ENCODE measurements at regions not wholly inside any gene's neighbourhood (a gene's known extent, or its start where the extent isn't known, plus 50 kb on each side); places are given as distances from the start of the nearest gene placed in this dataset.

DNA sequence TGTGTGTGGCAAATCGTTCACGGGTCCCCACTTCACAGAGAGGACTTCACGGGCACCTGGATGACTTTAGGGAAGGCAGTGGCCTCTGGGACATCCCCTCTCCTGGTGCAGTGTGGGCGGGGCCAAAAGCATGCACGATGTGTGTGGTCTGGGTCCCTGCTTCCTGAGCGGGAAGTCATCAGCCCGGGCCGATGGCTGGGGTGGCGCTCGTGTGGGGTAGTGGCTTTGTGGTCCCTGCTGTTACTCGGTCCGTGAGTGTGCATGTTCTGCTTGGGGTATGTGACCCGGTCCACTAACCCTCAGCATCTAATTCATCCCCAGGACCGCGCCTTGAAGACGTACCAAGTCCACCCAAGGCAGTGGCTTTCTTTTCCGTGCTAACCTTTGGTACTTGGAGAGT, 142.5 kb upstream of the RTL1 start:
- TF ChIP-seq, protein P1, sequence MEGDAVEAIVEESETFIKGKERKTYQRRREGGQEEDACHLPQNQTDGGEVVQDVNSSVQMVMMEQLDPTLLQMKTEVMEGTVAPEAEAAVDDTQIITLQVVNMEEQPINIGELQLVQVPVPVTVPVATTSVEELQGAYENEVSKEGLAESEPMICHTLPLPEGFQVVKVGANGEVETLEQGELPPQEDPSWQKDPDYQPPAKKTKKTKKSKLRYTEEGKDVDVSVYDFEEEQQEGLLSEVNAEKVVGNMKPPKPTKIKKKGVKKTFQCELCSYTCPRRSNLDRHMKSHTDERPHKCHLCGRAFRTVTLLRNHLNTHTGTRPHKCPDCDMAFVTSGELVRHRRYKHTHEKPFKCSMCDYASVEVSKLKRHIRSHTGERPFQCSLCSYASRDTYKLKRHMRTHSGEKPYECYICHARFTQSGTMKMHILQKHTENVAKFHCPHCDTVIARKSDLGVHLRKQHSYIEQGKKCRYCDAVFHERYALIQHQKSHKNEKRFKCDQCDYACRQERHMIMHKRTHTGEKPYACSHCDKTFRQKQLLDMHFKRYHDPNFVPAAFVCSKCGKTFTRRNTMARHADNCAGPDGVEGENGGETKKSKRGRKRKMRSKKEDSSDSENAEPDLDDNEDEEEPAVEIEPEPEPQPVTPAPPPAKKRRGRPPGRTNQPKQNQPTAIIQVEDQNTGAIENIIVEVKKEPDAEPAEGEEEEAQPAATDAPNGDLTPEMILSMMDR (IDR thresholded peaks at IDR 0.05), result no peak
- no peak for TF ChIP-seq POLR2A (IDR thresholded peaks at IDR 0.05)
